PC-3 (cell line): ENCODE measurements at regions not wholly inside any gene's neighbourhood (a gene's known extent, or its start where the extent isn't known, plus 50 kb on each side); places are given as distances from the start of the nearest gene placed in this dataset.

Experiments
- ATAC-seq: fragments of 200-7000 bp; cut with Tn5 transposase; 2 replicates; pipeline ENCODE4 v1.9.1; 2020; ENCODE audit warnings: mild to moderate bottlenecking, moderate library complexity
- BruUV-seq: library from RNA; stranded (reverse); fragments of 400-500 nt; replicated peaks from 2 replicates; lab custom pipeline; 2021; lab: Mats Ljungman, UMichigan
- CTCF ChIA-PET: fragments of 300-600 bp; sonication (Branson Sonifier 250); formaldehyde crosslinking; loops from one replicate; lab custom pipeline; 2022; ENCODE audit warnings: antibody characterized with exemption; lab: Charles Lee
- POLR2A ChIA-PET: fragments of 300-600 bp; sonication (Branson Sonifier 250); formaldehyde crosslinking; loops from one replicate; lab custom pipeline; 2022; ENCODE audit warnings: antibody characterized with exemption; ENCODE audit not compliant: unreplicated experiment; lab: Charles Lee
- DNase-seq: peaks from one replicate; pipeline ENCODE4 v3.0.0-alpha.2; 2015
- H2AFZ ChIP-seq: fragments of 300-600 bp; sonication (generic); 2 replicates; pipeline ENCODE4 v1.6.0; 2016; ENCODE audit warnings: antibody characterized with exemption, low read length
- H3F3A ChIP-seq: fragments of 300-600 bp; sonication (generic); one replicate; pipeline ENCODE4 v1.6.0; 2017; ENCODE audit warnings: antibody characterized with exemption, low read length, control low read depth, mild to moderate bottlenecking; ENCODE audit not compliant: unreplicated experiment
- H3K27ac ChIP-seq: fragments of 300-600 bp; sonication (generic); 2 replicates; pipeline ENCODE4 v1.5.1; 2016; ENCODE audit warnings: mild to moderate bottlenecking, low read length
- H3K27me3 ChIP-seq: fragments of 300-600 bp; sonication (generic); 2 replicates; pipeline ENCODE4 v1.6.1; 2016; ENCODE audit warnings: low read length, mixed read lengths
- H3K36me3 ChIP-seq: fragments of 300-600 bp; sonication (generic); 2 replicates; pipeline ENCODE4 v1.6.1; 2016; ENCODE audit warnings: low read depth, mixed run types, low read length, mixed read lengths
- H3K4me1 ChIP-seq: fragments of 300-600 bp; sonication (generic); 2 replicates; pipeline ENCODE4 v1.5.1; 2016; ENCODE audit warnings: low read length; ENCODE audit not compliant: insufficient read depth
- H3K4me2 ChIP-seq: fragments of 300-600 bp; sonication (generic); 2 replicates; pipeline ENCODE4 v1.6.0; 2016; ENCODE audit warnings: low read length
- H3K4me3 ChIP-seq: fragments of 300-600 bp; sonication (generic); 2 replicates; pipeline ENCODE4 v1.5.1; 2016; ENCODE audit warnings: mild to moderate bottlenecking, low read length, mixed read lengths
- H3K79me2 ChIP-seq: fragments of 300-600 bp; sonication (generic); 2 replicates; pipeline ENCODE4 v1.6.1; 2017; ENCODE audit warnings: low read length, mixed read lengths
- H3K9ac ChIP-seq: fragments of 300-600 bp; sonication (generic); 2 replicates; pipeline ENCODE4 v1.6.0; 2016; ENCODE audit warnings: mild to moderate bottlenecking, low read length
- H3K9me2 ChIP-seq: fragments of 300-600 bp; sonication (generic); replicated peaks from 2 replicates; pipeline ENCODE4 v1.6.1; 2016; ENCODE audit warnings: mixed run types, low read length, mixed read lengths
- H3K9me3 ChIP-seq: fragments of 300-600 bp; sonication (generic); 2 replicates; pipeline ENCODE4 v1.6.1; 2016; ENCODE audit warnings: low read length, mixed read lengths
- H4K20me1 ChIP-seq: fragments of 300-600 bp; sonication (generic); 2 replicates; pipeline ENCODE4 v1.6.1; 2016; ENCODE audit warnings: low read length, mixed read lengths
- EZH2 ChIP-seq: fragments of 300-600 bp; sonication (generic); IDR thresholded peaks from one replicate; pipeline ENCODE4 v1.6.1; 2017; ENCODE audit warnings: antibody characterized with exemption, mild to moderate bottlenecking, low read length; ENCODE audit not compliant: unreplicated experiment
- EZH2phosphoT487 ChIP-seq: fragments of 300-600 bp; sonication (generic); IDR thresholded peaks from 2 replicates; pipeline ENCODE4 v1.6.1; 2018; ENCODE audit warnings: mild to moderate bottlenecking, antibody characterized with exemption, low read length, borderline replicate concordance
- intact Hi-C: fragments of 100-400 bp; cut with micrococcal nuclease; formaldehyde crosslinking; loops from 2 replicates; pipeline ENCODE4 v1.9.0; 2023
- TF ChIP-seq, protein P1 (sequence below): fragments of 300-600 bp; sonication (generic); conservative IDR thresholded peaks from 2 replicates; pipeline ENCODE4 v1.5.1; 2017; ENCODE audit warnings: antibody characterized with exemption, low read depth, mild to moderate bottlenecking, low read length

GRCh38 chr10:105925045-105925785 is 1239.3 kb downstream of the SORCS1 start:
- Histone ChIP-seq H3K27ac (no peak overlapping the region), H3K27me3 (peaks cover 21% of the 10 kb centered on the region), H3K4me1 (no peaks in the 10 kb centered on the region), H3K4me2 (no peak overlapping the region), H3K79me2 (no peaks in the 10 kb centered on the region), H3K9ac (no peak overlapping the region), H4K20me1 (no peaks in the 10 kb centered on the region), H3K9me2 (no peaks in the 10 kb centered on the region), H3K9me3 (no peaks in the 10 kb centered on the region), H3F3A (no peaks in the 10 kb centered on the region), H3K36me3 (no peaks in the 10 kb centered on the region), H3K4me3 (no peak overlapping the region), H2AFZ (no peak overlapping the region)
- BruUV-seq: no TSS peak
- DNase-seq (no peak), ATAC-seq (no peak)
- TF ChIP-seq EZH2 (no peak), EZH2phosphoT487 (no peak)
- TF ChIP-seq, protein P1, sequence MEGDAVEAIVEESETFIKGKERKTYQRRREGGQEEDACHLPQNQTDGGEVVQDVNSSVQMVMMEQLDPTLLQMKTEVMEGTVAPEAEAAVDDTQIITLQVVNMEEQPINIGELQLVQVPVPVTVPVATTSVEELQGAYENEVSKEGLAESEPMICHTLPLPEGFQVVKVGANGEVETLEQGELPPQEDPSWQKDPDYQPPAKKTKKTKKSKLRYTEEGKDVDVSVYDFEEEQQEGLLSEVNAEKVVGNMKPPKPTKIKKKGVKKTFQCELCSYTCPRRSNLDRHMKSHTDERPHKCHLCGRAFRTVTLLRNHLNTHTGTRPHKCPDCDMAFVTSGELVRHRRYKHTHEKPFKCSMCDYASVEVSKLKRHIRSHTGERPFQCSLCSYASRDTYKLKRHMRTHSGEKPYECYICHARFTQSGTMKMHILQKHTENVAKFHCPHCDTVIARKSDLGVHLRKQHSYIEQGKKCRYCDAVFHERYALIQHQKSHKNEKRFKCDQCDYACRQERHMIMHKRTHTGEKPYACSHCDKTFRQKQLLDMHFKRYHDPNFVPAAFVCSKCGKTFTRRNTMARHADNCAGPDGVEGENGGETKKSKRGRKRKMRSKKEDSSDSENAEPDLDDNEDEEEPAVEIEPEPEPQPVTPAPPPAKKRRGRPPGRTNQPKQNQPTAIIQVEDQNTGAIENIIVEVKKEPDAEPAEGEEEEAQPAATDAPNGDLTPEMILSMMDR: no peak
- intact Hi-C loops: no loop called here
- ChIA-PET CTCF (no interaction called here), POLR2A (no interaction called here)

DNA sequence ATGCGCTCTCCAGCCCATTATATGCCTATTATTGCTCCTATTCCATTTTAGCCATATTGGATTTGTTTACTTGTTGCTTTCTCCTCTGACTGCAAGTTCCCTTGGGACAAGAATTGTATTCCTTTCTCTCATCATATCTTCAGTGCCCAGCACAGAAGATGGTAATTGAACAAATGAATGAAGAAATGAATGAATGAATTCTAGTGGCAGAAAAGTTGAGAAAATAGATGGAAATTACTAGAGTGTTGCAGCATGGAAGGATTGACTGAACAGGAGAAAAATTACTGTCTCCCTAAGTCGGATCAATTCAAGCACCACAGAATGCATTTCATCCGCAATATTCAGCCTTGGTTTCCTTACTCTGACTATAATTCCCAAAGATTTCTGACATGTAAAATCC is 1243.2 kb downstream of the SORCS1 start:
- Histone ChIP-seq H3K9me2 (no peaks in the 10 kb centered on the region), H3K4me1 (no peaks in the 10 kb centered on the region), H3F3A (no peaks in the 10 kb centered on the region), H3K4me3 (no peak overlapping the region), H3K27ac (no peak overlapping the region), H3K79me2 (no peaks in the 10 kb centered on the region), H4K20me1 (no peaks in the 10 kb centered on the region), H3K9me3 (no peaks in the 10 kb centered on the region), H3K4me2 (no peak overlapping the region), H2AFZ (no peak overlapping the region), H3K27me3 (peaks cover 55% of the 10 kb centered on the region), H3K36me3 (no peaks in the 10 kb centered on the region), H3K9ac (no peak overlapping the region)
- ChIA-PET CTCF (no interaction called here), POLR2A (no interaction called here)
- no TSS peak for BruUV-seq
- ATAC-seq: no peak
- no peak for DNase-seq
- TF ChIP-seq EZH2phosphoT487: no peak
- TF ChIP-seq, protein P1: no peak
- TF ChIP-seq EZH2: no peak
- intact Hi-C loops: no loop called here

DNA sequence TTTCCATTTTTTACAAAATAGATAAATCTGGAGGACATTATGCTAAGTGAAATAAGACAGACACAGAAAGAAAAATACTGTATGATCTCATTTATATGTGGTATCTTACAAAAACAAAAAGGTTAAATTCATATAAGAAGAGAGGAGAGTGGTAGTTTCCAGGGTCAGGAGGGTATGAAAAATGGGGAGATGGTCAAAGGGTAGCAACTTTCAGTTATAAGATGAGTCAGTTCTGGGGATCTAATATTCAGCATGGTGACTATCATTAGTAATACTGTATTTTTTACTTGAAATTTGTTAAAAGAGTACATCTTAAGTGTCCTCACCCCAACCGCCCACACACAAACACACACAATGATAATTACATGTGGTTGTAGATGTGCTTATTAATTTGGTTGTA is 1250.1 kb downstream of the SORCS1 start:
- H3K9me3 ChIP-seq: no peaks in the 10 kb centered on the region
- BruUV-seq: no TSS peak
- TF ChIP-seq, protein P1: no peak
- TF ChIP-seq EZH2 (no peak), EZH2phosphoT487 (no peak)
- peaks cover 37% of the 10 kb centered on the region for H3K27me3 ChIP-seq
- ChIA-PET CTCF (no interaction called here), POLR2A (no interaction called here)
- H3F3A ChIP-seq: no peaks in the 10 kb centered on the region
- no peaks in the 10 kb centered on the region for H3K4me1 ChIP-seq
- intact Hi-C loops: no loop called here
- no peaks in the 10 kb centered on the region for H3K9me2 ChIP-seq
- no peak overlapping the region for H3K4me3 ChIP-seq
- no peak overlapping the region for H2AFZ ChIP-seq
- H3K36me3 ChIP-seq: no peaks in the 10 kb centered on the region
- no peak overlapping the region for H3K27ac ChIP-seq
- ATAC-seq: no peak
- DNase-seq: no peak
- H3K9ac ChIP-seq: no peak overlapping the region
- H3K4me2 ChIP-seq: no peak overlapping the region
- no peaks in the 10 kb centered on the region for H4K20me1 ChIP-seq
- no peaks in the 10 kb centered on the region for H3K79me2 ChIP-seq
